Right lobe of liver (tissue), 4 donors: ENCODE measurements at regions not wholly inside any gene's neighbourhood (a gene's known extent, or its start where the extent isn't known, plus 50 kb on each side); places are given as distances from the start of the nearest gene placed in this dataset.

Source experiments
- CTCF ChIP-seq, 4 donors: fragments of 200-600 bp in 3 of 4; fragments of 450-650 bp in 1 of 4; IDR thresholded peaks; one replicate each; pipeline versions ENCODE4 v1.5.1 to v1.8.0; 2016 to 2022; ENCODE audit warnings: antibody characterized with exemption in 4 of 4, mild to moderate bottlenecking in 2 of 4
- POLR2A ChIP-seq: fragments of 450-650 bp; IDR thresholded peaks from one replicate; pipeline ENCODE4 v1.6.1; 2017; ENCODE audit warnings: antibody characterized with exemption, mild to moderate bottlenecking
- donor health status: DM: no; HTN: no; CAD: no.
- donor health status: DM: no; HTN: no; CAD: no.
- donor health status: DM: no; HTN: yes; CAD: no.

GRCh38 chr22:49209452-49210195 is 618.0 kb downstream of the BRD1 start:
- TF ChIP-seq CTCF (IDR thresholded peaks at IDR 0.05), result no peak
- TF ChIP-seq POLR2A, result no peak
